ENCODE measurements at regions not wholly inside any gene's neighbourhood (a gene's known extent, or its start where the extent isn't known, plus 50 kb on each side); places are given as distances from the start of the nearest gene placed in this dataset.

DNA sequence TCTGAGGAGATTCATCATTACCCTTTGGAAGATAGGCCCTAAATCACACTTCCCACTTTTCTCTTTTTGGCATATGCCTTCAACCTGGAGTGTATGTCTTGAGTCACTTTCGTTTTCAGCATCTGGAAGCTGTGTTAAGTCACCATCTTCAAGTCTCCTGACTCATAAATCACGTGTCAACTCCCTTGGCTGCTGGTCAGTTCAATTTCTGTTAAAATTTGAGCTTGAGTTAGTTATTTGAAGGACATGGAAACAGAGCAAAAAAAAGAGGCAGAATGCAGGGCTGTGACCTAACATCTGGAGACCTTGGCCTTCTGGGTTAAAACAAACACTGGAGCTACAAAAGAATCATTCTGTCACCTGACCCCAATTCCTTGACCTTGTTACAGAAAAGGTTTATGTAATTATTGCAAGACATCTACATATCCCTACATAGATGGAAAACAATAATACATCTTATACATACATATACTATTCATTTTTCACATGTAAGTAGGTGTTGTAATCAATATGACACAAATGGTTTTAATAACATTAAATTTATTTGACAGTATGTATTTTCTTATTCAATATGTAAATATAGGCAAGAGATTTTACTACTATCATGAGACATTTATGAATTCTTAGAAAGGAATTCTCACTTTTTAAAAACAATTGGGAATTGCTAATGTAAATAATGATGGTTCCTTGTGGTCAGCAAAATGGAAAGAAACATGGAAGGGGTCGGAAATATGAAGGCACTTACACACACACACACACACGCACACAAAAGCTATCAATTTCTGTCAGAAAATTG, 169.7 kb upstream of the PHYHIPL start:
- TF ChIP-seq, protein P1, sequence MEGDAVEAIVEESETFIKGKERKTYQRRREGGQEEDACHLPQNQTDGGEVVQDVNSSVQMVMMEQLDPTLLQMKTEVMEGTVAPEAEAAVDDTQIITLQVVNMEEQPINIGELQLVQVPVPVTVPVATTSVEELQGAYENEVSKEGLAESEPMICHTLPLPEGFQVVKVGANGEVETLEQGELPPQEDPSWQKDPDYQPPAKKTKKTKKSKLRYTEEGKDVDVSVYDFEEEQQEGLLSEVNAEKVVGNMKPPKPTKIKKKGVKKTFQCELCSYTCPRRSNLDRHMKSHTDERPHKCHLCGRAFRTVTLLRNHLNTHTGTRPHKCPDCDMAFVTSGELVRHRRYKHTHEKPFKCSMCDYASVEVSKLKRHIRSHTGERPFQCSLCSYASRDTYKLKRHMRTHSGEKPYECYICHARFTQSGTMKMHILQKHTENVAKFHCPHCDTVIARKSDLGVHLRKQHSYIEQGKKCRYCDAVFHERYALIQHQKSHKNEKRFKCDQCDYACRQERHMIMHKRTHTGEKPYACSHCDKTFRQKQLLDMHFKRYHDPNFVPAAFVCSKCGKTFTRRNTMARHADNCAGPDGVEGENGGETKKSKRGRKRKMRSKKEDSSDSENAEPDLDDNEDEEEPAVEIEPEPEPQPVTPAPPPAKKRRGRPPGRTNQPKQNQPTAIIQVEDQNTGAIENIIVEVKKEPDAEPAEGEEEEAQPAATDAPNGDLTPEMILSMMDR (IDR thresholded peaks at IDR 0.05) = no peak
- TF ChIP-seq NR1H2 (CRISPR knock-in tag; IDR thresholded peaks at IDR 0.05) = no peak
- no peak for TF ChIP-seq CREB1 (CRISPR knock-in tag; IDR thresholded peaks at IDR 0.05)
- TF ChIP-seq, protein P2, sequence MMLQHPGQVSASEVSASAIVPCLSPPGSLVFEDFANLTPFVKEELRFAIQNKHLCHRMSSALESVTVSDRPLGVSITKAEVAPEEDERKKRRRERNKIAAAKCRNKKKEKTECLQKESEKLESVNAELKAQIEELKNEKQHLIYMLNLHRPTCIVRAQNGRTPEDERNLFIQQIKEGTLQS (CRISPR knock-in tag; conservative IDR thresholded peaks at IDR 0.05) = no peak
- no peak for TF ChIP-seq NR3C1 (CRISPR knock-in tag; conservative IDR thresholded peaks at IDR 0.05; ENCODE audit: low read depth)
- TF ChIP-seq FOXJ3 (CRISPR knock-in tag; IDR thresholded peaks at IDR 0.05; ENCODE audit: borderline replicate concordance) = no peak
- TF ChIP-seq NFYB (CRISPR knock-in tag; conservative IDR thresholded peaks at IDR 0.05; ENCODE audit: low read depth) = no peak
- TF ChIP-seq, protein P3, sequence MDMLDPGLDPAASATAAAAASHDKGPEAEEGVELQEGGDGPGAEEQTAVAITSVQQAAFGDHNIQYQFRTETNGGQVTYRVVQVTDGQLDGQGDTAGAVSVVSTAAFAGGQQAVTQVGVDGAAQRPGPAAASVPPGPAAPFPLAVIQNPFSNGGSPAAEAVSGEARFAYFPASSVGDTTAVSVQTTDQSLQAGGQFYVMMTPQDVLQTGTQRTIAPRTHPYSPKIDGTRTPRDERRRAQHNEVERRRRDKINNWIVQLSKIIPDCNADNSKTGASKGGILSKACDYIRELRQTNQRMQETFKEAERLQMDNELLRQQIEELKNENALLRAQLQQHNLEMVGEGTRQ (CRISPR knock-in tag; IDR thresholded peaks at IDR 0.05) = no peak
